Tibial nerve (tissue), 4 donors: ENCODE measurements at regions not wholly inside any gene's neighbourhood (a gene's known extent, or its start where the extent isn't known, plus 50 kb on each side); places are given as distances from the start of the nearest gene placed in this dataset.

Experiments
- EP300 ChIP-seq, 2 donors: sonication (generic); formaldehyde crosslinking; IDR thresholded peaks; one replicate each; pipeline ENCODE4 v1.6.1; 2017; ENCODE audit warnings: antibody characterized with exemption in 2 of 2, mild to moderate bottlenecking in 1 of 2
- TF ChIP-seq, protein P1 (sequence below), 5 experiments: fragments of 200-600 bp in 3 of 5; fragments of 450-650 bp in 2 of 5; sonication (generic) in 3 of 5; IDR thresholded peaks; one replicate each; pipeline ENCODE4 v1.5.1; 2016 to 2019; ENCODE audit warnings: antibody characterized with exemption in 5 of 5, mild to moderate bottlenecking in 3 of 5, moderate library complexity in 2 of 5

DNA sequence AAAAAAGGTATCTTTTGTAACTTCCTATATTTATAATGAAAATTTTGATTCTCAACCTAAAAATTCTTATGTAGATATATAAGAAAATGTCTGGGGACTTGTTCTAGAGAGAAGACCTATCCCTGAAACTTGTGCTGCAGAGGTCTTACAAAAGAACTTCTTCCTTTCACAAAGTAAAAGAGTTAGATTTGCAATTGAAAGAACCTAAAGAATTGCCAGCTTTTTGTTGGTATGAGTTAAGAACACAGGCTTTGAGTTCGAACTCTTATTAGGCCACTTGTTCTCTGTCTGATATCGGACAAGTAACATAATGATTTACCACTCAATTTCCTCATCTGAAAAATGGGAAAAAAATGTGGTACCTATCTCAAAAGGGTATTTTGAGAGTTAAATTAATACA lies 162.0 kb upstream of the LAMA2 start:
- TF ChIP-seq, protein P1, sequence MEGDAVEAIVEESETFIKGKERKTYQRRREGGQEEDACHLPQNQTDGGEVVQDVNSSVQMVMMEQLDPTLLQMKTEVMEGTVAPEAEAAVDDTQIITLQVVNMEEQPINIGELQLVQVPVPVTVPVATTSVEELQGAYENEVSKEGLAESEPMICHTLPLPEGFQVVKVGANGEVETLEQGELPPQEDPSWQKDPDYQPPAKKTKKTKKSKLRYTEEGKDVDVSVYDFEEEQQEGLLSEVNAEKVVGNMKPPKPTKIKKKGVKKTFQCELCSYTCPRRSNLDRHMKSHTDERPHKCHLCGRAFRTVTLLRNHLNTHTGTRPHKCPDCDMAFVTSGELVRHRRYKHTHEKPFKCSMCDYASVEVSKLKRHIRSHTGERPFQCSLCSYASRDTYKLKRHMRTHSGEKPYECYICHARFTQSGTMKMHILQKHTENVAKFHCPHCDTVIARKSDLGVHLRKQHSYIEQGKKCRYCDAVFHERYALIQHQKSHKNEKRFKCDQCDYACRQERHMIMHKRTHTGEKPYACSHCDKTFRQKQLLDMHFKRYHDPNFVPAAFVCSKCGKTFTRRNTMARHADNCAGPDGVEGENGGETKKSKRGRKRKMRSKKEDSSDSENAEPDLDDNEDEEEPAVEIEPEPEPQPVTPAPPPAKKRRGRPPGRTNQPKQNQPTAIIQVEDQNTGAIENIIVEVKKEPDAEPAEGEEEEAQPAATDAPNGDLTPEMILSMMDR (IDR thresholded peaks at IDR 0.05): no peak
- no peak for TF ChIP-seq EP300 (IDR thresholded peaks at IDR 0.05)
